HepG2 (cell line): ENCODE measurements at regions not wholly inside any gene's neighbourhood (a gene's known extent, or its start where the extent isn't known, plus 50 kb on each side); places are given as distances from the start of the nearest gene placed in this dataset.

Experiments used
- ATAC-seq: fragments of 200-7000 bp; cut with Tn5 transposase; 3 replicates; pipeline ENCODE4 v1.9.1; 2020; ENCODE audit warnings: mild to moderate bottlenecking, moderate library complexity
- BruUV-seq: library from RNA; stranded (reverse); fragments of 400-500 nt; replicated peaks from 2 replicates; lab custom pipeline; 2021; lab: Mats Ljungman, UMichigan
- CTCF ChIA-PET: fragments of 300-600 bp; formaldehyde crosslinking; extraction: SDS; loops from one replicate; lab custom pipeline; 2021; ENCODE audit warnings: low total read pairs, inconsistent platforms, low intra/inter-chr PET ratio; lab: Yijun Ruan, JAX
- POLR2A ChIA-PET: fragments of 350-600 bp; sonication (Branson Sonifier 250); formaldehyde crosslinking; loops from one replicate; lab custom pipeline; 2020; ENCODE audit warnings: antibody characterized with exemption, inconsistent platforms; lab: Yijun Ruan, JAX
- DNase-seq: peaks from one replicate; pipeline ENCODE4 v3.0.0-alpha.2; 2015; ENCODE audit warnings: low spot score
- FAIRE-seq: peaks from 3 replicates; lab custom pipeline; 2011; peaks lifted over from hg19 to GRCh38; lab: Jason Lieb, UNC
- H2AFZ ChIP-seq: one replicate; pipeline ENCODE4 v1.6.1; 2011; ENCODE audit warnings: low read length, inconsistent platforms
- H3K27ac ChIP-seq: fragments of 300-600 bp; 3 replicates; pipeline ENCODE4 v1.8.0; 2011; ENCODE audit warnings: mixed run types, mild to moderate bottlenecking, mixed read lengths, low read length, inconsistent platforms; ENCODE audit not compliant: insufficient read depth; ENCODE audit errors: extremely low read length
- H3K27me3 ChIP-seq, 2 experiments: fragments of 200-600 bp in 1 of 2; 2 replicates in 1 of 2; 3 replicates in 1 of 2; pipeline versions ENCODE4 v1.6.0 to v1.8.0; 2011; ENCODE audit warnings: low read length in 2 of 2, mild to moderate bottlenecking in 2 of 2, moderate library complexity in 2 of 2, inconsistent platforms in 1 of 2; ENCODE audit not compliant: insufficient read depth in 2 of 2, control insufficient read depth in 1 of 2
- H3K36me3 ChIP-seq, 2 experiments: fragments of 200-600 bp in 1 of 2; replicated peaks in 1 of 2; 2 replicates in 1 of 2; 3 replicates in 1 of 2; pipeline versions ENCODE4 v1.5.1 to v1.8.0; 2011; ENCODE audit warnings: low read length in 2 of 2, inconsistent platforms in 1 of 2; ENCODE audit not compliant: insufficient read depth in 2 of 2, control insufficient read depth in 1 of 2
- H3K4me1 ChIP-seq: 2 replicates; pipeline ENCODE4 v1.5.1; 2012; ENCODE audit warnings: low read length, inconsistent platforms; ENCODE audit not compliant: insufficient read depth
- H3K4me2 ChIP-seq: 2 replicates; pipeline ENCODE4 v1.6.0; 2011; ENCODE audit warnings: low read depth, low read length, inconsistent platforms
- H3K4me3 ChIP-seq, 3 experiments: fragments of 200-600 bp in 1 of 3; sonication (generic), shearing (Covaris generic) in 1 of 3; replicated peaks in 1 of 3; 2 replicates each; pipeline ENCODE4 v1.5.1; 2011 to 2016; ENCODE audit warnings: low read length in 3 of 3, inconsistent platforms in 2 of 3, low read depth in 2 of 3, mild to moderate bottlenecking in 2 of 3, control low read depth in 1 of 3, mixed read lengths in 1 of 3; ENCODE audit not compliant: insufficient read depth in 1 of 3
- H3K79me2 ChIP-seq: one replicate; pipeline ENCODE4 v1.6.1; 2011; ENCODE audit warnings: low read length, inconsistent platforms; ENCODE audit not compliant: insufficient read depth
- H3K9ac ChIP-seq: 2 replicates; pipeline ENCODE4 v1.6.0; 2011; ENCODE audit warnings: mild to moderate bottlenecking, low read depth, low read length, inconsistent platforms; ENCODE audit not compliant: insufficient read depth
- H3K9me3 ChIP-seq: 2 replicates; pipeline ENCODE4 v1.5.1; 2012; ENCODE audit warnings: mild to moderate bottlenecking, low read length
- H4K20me1 ChIP-seq: 2 replicates; pipeline ENCODE4 v1.6.0; 2011; ENCODE audit warnings: inconsistent platforms, mild to moderate bottlenecking, low read length, moderate library complexity; ENCODE audit not compliant: insufficient read depth
- CBX2 ChIP-seq, 2 experiments: fragments of 200-600 bp in 1 of 2; sonication (generic); formaldehyde crosslinking in 1 of 2; IDR thresholded peaks; 2 replicates each; pipeline versions ENCODE4 v1.7.0 to v1.8.1; 2018 to 2022; ENCODE audit warnings: low read depth in 2 of 2, low read length in 1 of 2, mild to moderate bottlenecking in 1 of 2, missing genetic modification reagents in 1 of 2
- GATA4 ChIP-seq: sonication (generic); IDR thresholded peaks from 2 replicates; pipeline ENCODE4 v1.6.1; 2016; ENCODE audit warnings: antibody characterized with exemption, low read depth, borderline replicate concordance
- MAF1 ChIP-seq: sonication (generic); formaldehyde crosslinking; IDR thresholded peaks from 2 replicates; pipeline ENCODE4 v1.5.0; 2020; ENCODE audit warnings: missing genetic modification reagents, borderline replicate concordance
- PCBP1 ChIP-seq: fragments of 200-400 bp; formaldehyde crosslinking; IDR thresholded peaks from 2 replicates; pipeline ENCODE4 v1.6.1; 2017; ENCODE audit warnings: mild to moderate bottlenecking, low read depth, low read length, borderline replicate concordance
- SALL1 ChIP-seq: sonication (generic); formaldehyde crosslinking; IDR thresholded peaks from 2 replicates; pipeline ENCODE4 v1.8.0; 2022; ENCODE audit warnings: mild to moderate bottlenecking, missing genetic modification reagents
- U2AF1 ChIP-seq: fragments of 200-400 bp; formaldehyde crosslinking; optimal IDR thresholded peaks from 2 replicates; pipeline ENCODE3; 2017; ENCODE audit warnings: mild to moderate bottlenecking, low read depth, low read length
- ZBTB1 ChIP-seq: sonication (generic); formaldehyde crosslinking; IDR thresholded peaks from 2 replicates; pipeline ENCODE4 v1.4.0; 2020; ENCODE audit warnings: missing genetic modification reagents, borderline replicate concordance
- ZBTB25 ChIP-seq: IDR thresholded peaks from 2 replicates; pipeline ENCODE4 v1.6.1; 2018; ENCODE audit warnings: missing genetic modification reagents
- ZNF180 ChIP-seq: sonication (generic); formaldehyde crosslinking; IDR thresholded peaks from 2 replicates; pipeline ENCODE4 v1.4.0; 2020; ENCODE audit warnings: low read depth, missing genetic modification reagents, borderline replicate concordance
- ZNF20 ChIP-seq: sonication (generic); formaldehyde crosslinking; IDR thresholded peaks from 2 replicates; pipeline ENCODE4 v1.4.0; 2020; ENCODE audit warnings: mild to moderate bottlenecking, moderate library complexity, missing genetic modification reagents
- ZNF816 ChIP-seq: sonication (generic); formaldehyde crosslinking; IDR thresholded peaks from 2 replicates; pipeline ENCODE4 v1.8.0; 2022; ENCODE audit warnings: missing genetic modification reagents, mild to moderate bottlenecking, borderline replicate concordance
- ZNF850 ChIP-seq: sonication (generic); formaldehyde crosslinking; conservative IDR thresholded peaks from 2 replicates; pipeline ENCODE4 v1.9.0; 2021; ENCODE audit warnings: mild to moderate bottlenecking, missing genetic modification reagents
- ZSCAN22 ChIP-seq: sonication (generic); formaldehyde crosslinking; IDR thresholded peaks from 2 replicates; pipeline ENCODE4 v1.4.0; 2020; ENCODE audit warnings: mild to moderate bottlenecking, missing genetic modification reagents
- WGBS: methylation state at CpG from one replicate; pipeline ENCODE4 v1.1.6; 2017; ENCODE audit warnings: low lambda C conversion rate; 5-methylcytosine and 5-hydroxymethylcytosine counted together
- in situ Hi-C: cut with HindIII; loops from 2 replicates; pipeline ENCODE4 v1.10.0; 2017; ENCODE audit warnings: low pct_unique_long_range_greater_than_20kb; ENCODE audit not compliant: extremely low pct_ligation_motif_present
- intact Hi-C: fragments of 100-400 bp; cut with micrococcal nuclease; formaldehyde crosslinking; loops from one replicate; pipeline ENCODE4 v1.10.0; 2022; ENCODE audit not compliant: unreplicated experiment
- TF ChIP-seq, protein P1 (sequence below): fragments of 450-650 bp; IDR thresholded peaks from 2 replicates; pipeline ENCODE4 v1.6.1; 2017; ENCODE audit warnings: mild to moderate bottlenecking
- TF ChIP-seq, protein P2 (sequence below): sonication (generic); formaldehyde crosslinking; IDR thresholded peaks from 2 replicates; pipeline ENCODE4 v1.5.0; 2020; ENCODE audit warnings: missing genetic modification reagents

GRCh38 chr19:30857388-30857787, 485.2 kb downstream of the ZNF536 start:
- Histone ChIP-seq H3K4me3 (no peak overlapping the region), H3K9ac (no peak overlapping the region), H2AFZ (no peak overlapping the region), H4K20me1 (no peaks in the 10 kb centered on the region), H3K4me2 (no peak overlapping the region), H3K4me1 (no peaks in the 10 kb centered on the region), H3K27ac (no peak overlapping the region), H3K27me3 (no peaks in the 10 kb centered on the region), H3K9me3 (peaks cover 95% of the 10 kb centered on the region), H3K79me2 (no peaks in the 10 kb centered on the region), H3K36me3 (no peaks in the 10 kb centered on the region)
- FAIRE-seq (no peak), ATAC-seq (no peak), DNase-seq (no peak)
- TF ChIP-seq, protein P1, sequence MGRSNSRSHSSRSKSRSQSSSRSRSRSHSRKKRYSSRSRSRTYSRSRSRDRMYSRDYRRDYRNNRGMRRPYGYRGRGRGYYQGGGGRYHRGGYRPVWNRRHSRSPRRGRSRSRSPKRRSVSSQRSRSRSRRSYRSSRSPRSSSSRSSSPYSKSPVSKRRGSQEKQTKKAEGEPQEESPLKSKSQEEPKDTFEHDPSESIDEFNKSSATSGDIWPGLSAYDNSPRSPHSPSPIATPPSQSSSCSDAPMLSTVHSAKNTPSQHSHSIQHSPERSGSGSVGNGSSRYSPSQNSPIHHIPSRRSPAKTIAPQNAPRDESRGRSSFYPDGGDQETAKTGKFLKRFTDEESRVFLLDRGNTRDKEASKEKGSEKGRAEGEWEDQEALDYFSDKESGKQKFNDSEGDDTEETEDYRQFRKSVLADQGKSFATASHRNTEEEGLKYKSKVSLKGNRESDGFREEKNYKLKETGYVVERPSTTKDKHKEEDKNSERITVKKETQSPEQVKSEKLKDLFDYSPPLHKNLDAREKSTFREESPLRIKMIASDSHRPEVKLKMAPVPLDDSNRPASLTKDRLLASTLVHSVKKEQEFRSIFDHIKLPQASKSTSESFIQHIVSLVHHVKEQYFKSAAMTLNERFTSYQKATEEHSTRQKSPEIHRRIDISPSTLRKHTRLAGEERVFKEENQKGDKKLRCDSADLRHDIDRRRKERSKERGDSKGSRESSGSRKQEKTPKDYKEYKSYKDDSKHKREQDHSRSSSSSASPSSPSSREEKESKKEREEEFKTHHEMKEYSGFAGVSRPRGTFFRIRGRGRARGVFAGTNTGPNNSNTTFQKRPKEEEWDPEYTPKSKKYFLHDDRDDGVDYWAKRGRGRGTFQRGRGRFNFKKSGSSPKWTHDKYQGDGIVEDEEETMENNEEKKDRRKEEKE: no peak
- TF ChIP-seq SALL1 (CRISPR knock-in tag) (no peak), ZBTB25 (no peak), GATA4 (no peak), PCBP1 (no peak), ZNF180 (no peak), ZNF20 (no peak), ZBTB1 (CRISPR knock-in tag) (no peak), ZNF850 (CRISPR knock-in tag) (no peak), MAF1 (CRISPR knock-in tag) (no peak), CBX2 (IDR thresholded peaks at IDR 0.05; ENCODE audit: low read depth, low read length) (no peak), CBX2 (CRISPR knock-in tag; IDR thresholded peaks at IDR 0.05; ENCODE audit: low read depth) (no peak), U2AF1 (no peak), ZNF816 (CRISPR knock-in tag) (no peak), ZSCAN22 (CRISPR knock-in tag) (no peak)
- TF ChIP-seq, protein P2, sequence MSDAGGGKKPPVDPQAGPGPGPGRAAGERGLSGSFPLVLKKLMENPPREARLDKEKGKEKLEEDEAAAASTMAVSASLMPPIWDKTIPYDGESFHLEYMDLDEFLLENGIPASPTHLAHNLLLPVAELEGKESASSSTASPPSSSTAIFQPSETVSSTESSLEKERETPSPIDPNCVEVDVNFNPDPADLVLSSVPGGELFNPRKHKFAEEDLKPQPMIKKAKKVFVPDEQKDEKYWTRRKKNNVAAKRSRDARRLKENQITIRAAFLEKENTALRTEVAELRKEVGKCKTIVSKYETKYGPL: no peak
- in situ Hi-C loops: no loop called here
- intact Hi-C loops: no loop called here
- 13% methylated on average over 6 of the region's 6 CpGs for WGBS
- no TSS peak for BruUV-seq
- CTCF ChIA-PET: no interaction called here
- POLR2A ChIA-PET: no interaction called here
